ENCODE measurements at regions not wholly inside any gene's neighbourhood (a gene's known extent, or its start where the extent isn't known, plus 50 kb on each side); places are given as distances from the start of the nearest gene placed in this dataset.

- no peak for DNase-seq (ENCODE audit: low spot score)
Observed at GRCh38 chr2:126496493-126496892, 159.5 kb upstream of the GYPC start.

DNA sequence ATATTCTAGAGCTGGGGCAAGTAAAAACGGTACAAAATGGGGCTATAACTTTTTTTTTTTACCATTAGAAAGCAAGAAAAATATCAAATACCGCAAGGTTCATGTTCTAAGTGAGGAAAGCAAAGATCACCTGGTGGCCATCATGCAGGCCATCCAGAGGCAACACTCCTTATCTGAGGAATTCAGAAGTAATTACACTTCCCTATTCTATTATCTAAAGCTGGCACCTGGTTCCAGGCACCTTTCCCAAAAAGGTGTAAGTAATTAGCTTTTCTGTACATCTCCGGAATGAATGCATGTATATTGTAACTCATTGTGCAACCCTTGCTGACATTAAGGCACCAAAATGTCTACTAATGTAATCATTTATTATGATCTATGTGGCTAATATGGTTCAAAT is 152.5 kb upstream of the GYPC start:
- no peak for DNase-seq (ENCODE audit: low spot score)

GRCh38 chr2:126504949-126505348 is 151.0 kb upstream of the GYPC start:
- no peak for DNase-seq (ENCODE audit: low spot score)

GRCh38 chr2:126506786-126507185 is 149.2 kb upstream of the GYPC start:
- DNase-seq (ENCODE audit: low spot score): no peak

- DNase-seq (ENCODE audit: low spot score): no peak
Observed at GRCh38 chr2:126507425-126507911, 148.5 kb upstream of the GYPC start.

DNA sequence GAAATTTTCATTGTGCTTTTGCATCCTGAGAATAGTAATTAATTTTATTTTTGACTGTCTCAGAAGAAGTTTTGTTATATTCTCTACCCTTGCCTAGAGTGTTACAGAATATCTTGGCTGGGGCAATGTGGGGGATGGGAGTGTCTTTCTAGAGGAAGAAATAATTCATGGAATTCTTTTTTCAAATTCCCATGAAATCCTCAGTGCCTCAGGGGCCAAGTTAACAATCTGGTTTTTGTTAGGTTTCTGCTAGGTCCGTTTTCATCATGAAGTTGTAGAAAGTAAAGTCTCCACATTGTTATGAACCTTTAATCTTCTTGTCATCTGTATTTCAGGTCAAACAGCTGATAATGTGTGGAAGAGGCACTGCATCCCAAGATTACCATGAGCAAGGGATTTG is 145.6 kb upstream of the GYPC start:
- DNase-seq (ENCODE audit: low spot score): no peak

GRCh38 chr2:126510960-126511359 is 145.0 kb upstream of the GYPC start:
- DNase-seq (ENCODE audit: low spot score): no peak

- no peak for DNase-seq (ENCODE audit: low spot score)
Observed at GRCh38 chr2:126512026-126512425, 143.9 kb upstream of the GYPC start.

- no peak for DNase-seq (ENCODE audit: low spot score)
Observed at GRCh38 chr2:126513033-126513432, 142.9 kb upstream of the GYPC start.

DNA sequence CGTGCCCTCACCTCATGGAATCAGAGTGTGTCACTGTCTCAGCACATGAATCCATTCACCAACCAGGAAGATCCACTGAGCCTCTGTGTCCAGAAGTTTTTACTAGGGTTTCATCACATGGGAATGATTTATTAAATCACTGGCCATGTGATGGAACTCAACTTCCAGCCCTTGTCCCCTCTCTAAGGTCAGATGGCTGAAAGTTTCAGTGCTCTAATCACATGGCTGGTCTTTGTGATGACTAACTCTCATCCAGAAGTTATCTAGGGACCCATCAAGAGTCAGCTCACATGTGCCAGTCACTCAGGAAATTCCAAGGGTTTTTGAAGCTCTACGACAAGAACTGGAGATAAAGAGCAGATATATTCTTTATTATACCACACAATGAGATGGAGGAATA is 140.5 kb upstream of the GYPC start:
- no peak for DNase-seq (ENCODE audit: low spot score)

DNA sequence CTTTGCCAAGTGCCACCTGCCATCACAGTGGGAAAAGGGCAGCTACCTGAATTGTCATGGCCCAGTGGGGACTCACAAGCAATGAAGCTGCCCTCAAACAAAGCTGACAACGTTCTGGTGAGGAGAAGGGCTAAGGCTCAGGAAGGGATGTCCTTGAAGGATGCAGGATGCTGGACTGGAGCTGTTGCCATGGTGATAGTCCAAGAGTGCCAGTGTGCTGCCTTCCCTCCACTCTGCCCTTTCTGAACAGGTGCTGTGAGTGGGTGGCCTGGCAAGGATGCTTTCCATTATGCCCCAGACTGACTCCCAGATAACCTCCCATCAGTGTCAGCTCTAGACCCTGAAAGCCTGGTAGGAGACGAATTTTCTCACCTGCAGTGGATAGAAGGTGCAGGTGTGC is 137.8 kb upstream of the GYPC start:
- DNase-seq (ENCODE audit: low spot score): no peak

GRCh38 chr2:126527836-126528490 is 128.0 kb upstream of the GYPC start:
- peak; percentile 28 for DNase-seq (ENCODE audit: low spot score)

- no peak for DNase-seq (ENCODE audit: low spot score)
Observed at GRCh38 chr2:126531029-126531428, 124.9 kb upstream of the GYPC start.

- DNase-seq (ENCODE audit: low spot score): no peak
Observed at GRCh38 chr2:126534478-126534877, 121.5 kb upstream of the GYPC start.

GRCh38 chr2:126535408-126535807 is 120.5 kb upstream of the GYPC start:
- DNase-seq (ENCODE audit: low spot score): no peak

- no peak for DNase-seq (ENCODE audit: low spot score)
Observed at GRCh38 chr2:126536605-126537200, 119.3 kb upstream of the GYPC start.

GRCh38 chr2:126539101-126539500 is 116.9 kb upstream of the GYPC start:
- DNase-seq (ENCODE audit: low spot score): no peak

DNA sequence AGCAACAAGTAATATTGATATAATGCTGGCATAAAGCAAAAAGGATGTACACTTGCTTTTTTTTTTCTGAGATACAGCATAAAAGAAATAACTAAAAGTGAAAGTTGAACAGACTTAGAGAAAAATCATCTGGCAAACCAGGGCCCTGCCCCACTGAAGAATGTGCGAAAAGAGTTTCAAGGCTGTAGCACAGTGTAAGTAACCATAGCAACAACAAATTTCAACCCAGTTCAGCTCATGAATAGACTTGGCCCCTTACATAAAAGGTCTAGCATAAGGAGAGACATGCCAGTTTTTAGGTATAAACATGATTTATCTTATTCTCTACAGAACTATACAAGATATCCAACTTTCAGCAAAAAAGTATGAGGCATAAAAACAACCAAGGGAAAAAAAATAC is 113.7 kb upstream of the GYPC start:
- no peak for DNase-seq (ENCODE audit: low spot score)

GRCh38 chr2:126543081-126543480 is 112.9 kb upstream of the GYPC start:
- no peak for DNase-seq (ENCODE audit: low spot score)

DNA sequence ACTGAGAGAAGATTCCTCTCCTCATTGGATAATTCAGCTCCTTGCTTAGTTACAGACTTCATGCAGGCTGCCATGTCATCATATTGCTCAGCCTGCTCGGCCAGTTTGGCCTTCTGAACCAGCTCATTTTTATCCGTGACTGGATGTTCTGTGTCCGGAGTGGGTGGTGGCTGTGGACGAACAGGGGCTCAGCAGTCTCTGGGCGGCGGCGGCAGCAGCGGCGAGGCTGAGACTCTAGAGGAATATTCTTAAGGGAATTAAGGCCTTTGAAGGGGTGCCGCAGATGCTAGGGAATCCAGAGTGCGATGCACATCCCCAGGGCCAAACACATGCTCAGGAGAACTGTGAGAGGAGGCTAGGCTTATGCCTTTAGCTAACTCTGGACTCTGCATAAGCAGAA is 97.9 kb upstream of the GYPC start:
- DNase-seq (ENCODE audit: low spot score): no peak

GRCh38 chr2:126568734-126569133 is 87.2 kb upstream of the GYPC start:
- no peak for DNase-seq (ENCODE audit: low spot score)

DNA sequence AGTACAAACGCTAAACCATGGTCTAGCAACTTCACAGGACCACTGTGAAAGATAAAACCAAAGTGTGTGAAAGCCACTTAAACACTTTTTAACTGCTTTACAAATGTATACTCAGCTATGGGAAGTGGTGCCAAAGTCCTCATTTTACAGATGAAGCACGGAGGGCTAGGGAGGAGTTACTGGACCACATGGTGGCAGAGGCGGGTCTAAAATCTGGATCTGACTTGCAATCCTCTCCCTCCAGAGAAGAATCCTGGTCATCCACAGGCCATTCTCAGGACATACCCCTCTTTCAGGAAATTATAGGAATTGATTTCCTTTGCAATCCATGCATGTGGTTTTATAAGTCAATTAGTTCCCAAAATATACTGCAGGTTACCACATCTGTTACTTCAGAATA is 84.6 kb upstream of the GYPC start:
- no peak for DNase-seq (ENCODE audit: low spot score)

DNA sequence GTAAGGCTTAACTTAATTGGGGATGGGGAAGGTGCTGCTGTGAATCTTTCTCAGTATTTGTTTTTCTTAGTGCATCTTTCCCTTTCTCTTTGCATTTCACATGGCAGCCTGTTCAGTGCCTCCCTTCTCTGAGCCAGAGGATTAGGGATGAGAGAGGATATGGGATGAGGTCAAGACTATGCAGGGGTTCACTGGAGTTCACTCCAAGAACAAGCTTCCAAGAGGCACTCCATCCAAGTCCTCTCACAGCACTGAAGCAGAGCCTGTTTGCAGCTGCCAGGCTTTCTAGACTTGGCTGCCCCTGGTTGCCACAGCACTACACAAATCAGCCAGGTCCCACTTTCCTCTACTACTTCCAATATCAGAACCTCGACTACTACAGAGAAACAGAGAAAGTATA is 80.3 kb upstream of the GYPC start:
- no peak for DNase-seq (ENCODE audit: low spot score)

GRCh38 chr2:126579868-126580267 is 76.1 kb upstream of the GYPC start:
- no peak for DNase-seq (ENCODE audit: low spot score)
